GM23248 (cell line): ENCODE measurements at regions not wholly inside any gene's neighbourhood (a gene's known extent, or its start where the extent isn't known, plus 50 kb on each side); places are given as distances from the start of the nearest gene placed in this dataset.

Source experiments
- DNase-seq: peaks from one replicate; pipeline ENCODE4 v3.0.0-alpha.2; 2015
- H2AFZ ChIP-seq: fragments of 200-600 bp; sonication (generic); 2 replicates; pipeline ENCODE4 v1.6.1; 2016; ENCODE audit warnings: antibody characterized with exemption
- H3F3A ChIP-seq: fragments of 200-600 bp; sonication (generic); 2 replicates; pipeline ENCODE4 v1.6.1; 2016; ENCODE audit warnings: mild to moderate bottlenecking, antibody characterized with exemption, mixed run types; ENCODE audit not compliant: insufficient read depth
- H3K27ac ChIP-seq: fragments of 200-600 bp; sonication (generic); 2 replicates; pipeline ENCODE4 v1.5.1; 2016; ENCODE audit warnings: mild to moderate bottlenecking
- H3K27me3 ChIP-seq: fragments of 200-600 bp; sonication (generic); replicated peaks from 2 replicates; pipeline ENCODE4 v1.6.1; 2016; ENCODE audit warnings: mild to moderate bottlenecking; ENCODE audit not compliant: insufficient read depth
- H3K36me3 ChIP-seq: fragments of 200-600 bp; sonication (generic); 2 replicates; pipeline ENCODE4 v1.6.1; 2016; ENCODE audit warnings: low read depth, mild to moderate bottlenecking
- H3K4me1 ChIP-seq: fragments of 200-600 bp; sonication (generic); 2 replicates; pipeline ENCODE4 v1.6.1; 2016; ENCODE audit warnings: mild to moderate bottlenecking; ENCODE audit not compliant: insufficient read depth
- H3K4me2 ChIP-seq: fragments of 200-600 bp; sonication (generic); one replicate; pipeline ENCODE4 v1.6.1; 2016; ENCODE audit warnings: mild to moderate bottlenecking; ENCODE audit not compliant: unreplicated experiment
- H3K4me3 ChIP-seq: fragments of 200-600 bp; sonication (generic); 2 replicates; pipeline ENCODE4 v1.5.1; 2016; ENCODE audit warnings: mild to moderate bottlenecking
- H3K79me2 ChIP-seq: fragments of 200-600 bp; sonication (generic); 2 replicates; pipeline ENCODE4 v1.6.1; 2016; ENCODE audit warnings: mild to moderate bottlenecking; ENCODE audit not compliant: insufficient read depth
- H3K9ac ChIP-seq: fragments of 200-600 bp; sonication (generic); 2 replicates; pipeline ENCODE4 v1.6.1; 2016; ENCODE audit warnings: mild to moderate bottlenecking
- H3K9me2 ChIP-seq: fragments of 200-600 bp; sonication (generic); 2 replicates; pipeline ENCODE4 v1.6.1; 2016; ENCODE audit warnings: mixed run types, mild to moderate bottlenecking, moderate library complexity; ENCODE audit not compliant: insufficient read depth
- H3K9me3 ChIP-seq: fragments of 200-600 bp; sonication (generic); one replicate; pipeline ENCODE4 v1.6.1; 2017; ENCODE audit warnings: low read depth
- H4K20me1 ChIP-seq: fragments of 200-600 bp; sonication (generic); 2 replicates; pipeline ENCODE4 v1.6.0; 2016; ENCODE audit not compliant: insufficient read depth
- EZH2 ChIP-seq: fragments of 200-600 bp; sonication (generic); IDR thresholded peaks from 2 replicates; pipeline ENCODE4 v1.6.1; 2018; ENCODE audit warnings: antibody characterized with exemption, mild to moderate bottlenecking; ENCODE audit not compliant: insufficient read depth, poor library complexity, severe bottlenecking
- EZH2phosphoT487 ChIP-seq: fragments of 200-600 bp; sonication (generic); IDR thresholded peaks from 2 replicates; pipeline ENCODE4 v1.6.1; 2018; ENCODE audit warnings: antibody characterized with exemption, moderate library complexity, mild to moderate bottlenecking, low read depth; ENCODE audit not compliant: insufficient read depth
- WGBS, 2 experiments: methylation state at CpG; one replicate each; pipeline ENCODE4 v1.1.6; 2015 to 2017; ENCODE audit warnings: low lambda C conversion rate in 2 of 2, low coverage in 1 of 2; ENCODE audit errors: missing lambda C conversion rate in 2 of 2; 5-methylcytosine and 5-hydroxymethylcytosine counted together
- in situ Hi-C: fragments of 300-500 bp; cut with MboI; formaldehyde crosslinking; loops from 2 replicates; pipeline ENCODE4 v1.15.0; 2020

DNA sequence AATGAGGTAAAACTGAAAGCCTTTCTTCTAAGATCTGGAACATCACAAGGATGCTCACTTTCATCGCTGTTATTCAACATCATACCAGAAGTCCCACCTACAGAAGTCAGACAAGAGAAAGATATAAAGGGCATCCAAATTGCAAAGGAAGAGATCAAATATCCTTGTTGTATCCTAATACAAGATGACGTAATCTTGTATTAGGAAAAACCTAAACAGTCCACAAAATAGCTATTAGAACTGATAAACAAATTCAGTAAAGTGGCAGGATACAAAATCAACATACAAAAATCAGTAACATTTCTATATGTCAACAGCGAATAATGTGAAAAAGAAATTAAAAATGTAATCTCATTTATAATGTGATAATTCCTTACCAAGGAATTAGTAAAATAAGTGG lies 195.1 kb upstream of the CBLB start:
- H4K20me1 ChIP-seq, result no peaks in the 10 kb centered on the region
- WGBS, 2 experiments, result 88 to 90% methylated on average over 3 of the region's 3 CpGs
- H2AFZ ChIP-seq, result no peak overlapping the region
- no peaks in the 10 kb centered on the region for H3K9me2 ChIP-seq
- in situ Hi-C loops, result no loop called here
- H3K9me3 ChIP-seq, result peaks cover 7% of the 10 kb centered on the region
- H3K27ac ChIP-seq, result no peak overlapping the region
- H3K4me1 ChIP-seq, result peaks cover under 1% of the 10 kb centered on the region; the same call in 1 of the 2 replicates
- no peak overlapping the region for H3K9ac ChIP-seq
- no peaks in the 10 kb centered on the region for H3K36me3 ChIP-seq
- H3K4me3 ChIP-seq, result no peak overlapping the region
- TF ChIP-seq EZH2phosphoT487 (no peak), EZH2 (no peak)
- H3F3A ChIP-seq, result no peaks in the 10 kb centered on the region
- no peak overlapping the region for H3K4me2 ChIP-seq
- no peak for DNase-seq
- no peaks in the 10 kb centered on the region for H3K79me2 ChIP-seq
- no peaks in the 10 kb centered on the region for H3K27me3 ChIP-seq

- H2AFZ ChIP-seq, result no peak overlapping the region
- no peaks in the 10 kb centered on the region for H4K20me1 ChIP-seq
- H3K4me3 ChIP-seq, result no peak overlapping the region
- no peak overlapping the region for H3K4me2 ChIP-seq
- no peak for DNase-seq
- no peak overlapping the region for H3K9ac ChIP-seq
- no peaks in the 10 kb centered on the region for H3F3A ChIP-seq
- H3K4me1 ChIP-seq, result peaks cover 4% of the 10 kb centered on the region; the same call in 1 of the 2 replicates
- no peak overlapping the region for H3K27ac ChIP-seq
- TF ChIP-seq EZH2phosphoT487, result no peak
- no peak for TF ChIP-seq EZH2
- in situ Hi-C loops, result no loop called here
- H3K27me3 ChIP-seq, result no peaks in the 10 kb centered on the region
- H3K36me3 ChIP-seq, result no peaks in the 10 kb centered on the region
- H3K9me2 ChIP-seq, result no peaks in the 10 kb centered on the region
- no peaks in the 10 kb centered on the region for H3K79me2 ChIP-seq
- H3K9me3 ChIP-seq, result peaks cover 7% of the 10 kb centered on the region
Observed at GRCh38 chr3:106065831-106066230, 197.0 kb upstream of the CBLB start.

- WGBS, 2 experiments, result 82 to 94% methylated on average over 3 of the region's 3 CpGs
- Histone ChIP-seq H2AFZ (no peak overlapping the region), H3K9me2 (no peaks in the 10 kb centered on the region)
Observed at GRCh38 chr3:106067711-106068110, 198.9 kb upstream of the CBLB start.

GRCh38 chr3:106068381-106068780 lies 199.6 kb upstream of the CBLB start:
- Histone ChIP-seq H3K9me3 (peaks cover 7% of the 10 kb centered on the region), H3K9ac (no peak overlapping the region), H3K36me3 (no peaks in the 10 kb centered on the region), H3K4me3 (no peak overlapping the region), H2AFZ (peak overlapping the region; percentile 86), H3K4me1 (peaks cover 4% of the 10 kb centered on the region; the same call in 1 of the 2 replicates), H3F3A (no peaks in the 10 kb centered on the region), H4K20me1 (no peaks in the 10 kb centered on the region), H3K9me2 (no peaks in the 10 kb centered on the region), H3K27me3 (no peaks in the 10 kb centered on the region), H3K79me2 (no peaks in the 10 kb centered on the region), H3K27ac (0 out of 2 replicates have a peak overlapping the region, but pooled peaks have one; percentile 9), H3K4me2 (peak overlapping the region; percentile 44)
- 0 to 3% methylated on average over 1 of the region's 1 CpG for WGBS, 2 experiments
- DNase-seq, result no peak
- in situ Hi-C loops, result no loop called here
- no peak for TF ChIP-seq EZH2
- TF ChIP-seq EZH2phosphoT487, result no peak

More at GRCh38 chr3:106067711-106068110, 198.9 kb upstream of the CBLB start:
- Histone ChIP-seq H3K27me3 (no peaks in the 10 kb centered on the region), H3K4me3 (no peak overlapping the region), H4K20me1 (no peaks in the 10 kb centered on the region), H3K4me1 (peaks cover 4% of the 10 kb centered on the region; the same call in 1 of the 2 replicates), H3K36me3 (no peaks in the 10 kb centered on the region), H3K9me3 (peaks cover 7% of the 10 kb centered on the region), H3K79me2 (no peaks in the 10 kb centered on the region), H3K9ac (no peak overlapping the region), H3K27ac (no peak overlapping the region), H3F3A (no peaks in the 10 kb centered on the region), H3K4me2 (no peak overlapping the region)
- DNase-seq, result no peak
- TF ChIP-seq EZH2phosphoT487, result no peak
- TF ChIP-seq EZH2, result no peak
- in situ Hi-C loops, result no loop called here

GRCh38 chr3:106068795-106069194 lies 200.0 kb upstream of the CBLB start:
- peak; percentile 39 for DNase-seq
- in situ Hi-C loops, result no loop called here
- Histone ChIP-seq H3K9me2 (no peaks in the 10 kb centered on the region), H2AFZ (peak overlapping the region; percentile 86), H3F3A (no peaks in the 10 kb centered on the region), H3K27ac (0 out of 2 replicates have a peak overlapping the region, but pooled peaks have one; percentile 9), H3K79me2 (no peaks in the 10 kb centered on the region), H3K4me3 (peak overlapping the region; percentile 28), H3K9me3 (peaks cover 7% of the 10 kb centered on the region), H4K20me1 (no peaks in the 10 kb centered on the region), H3K36me3 (no peaks in the 10 kb centered on the region), H3K9ac (0 out of 2 replicates have a peak overlapping the region, but pooled peaks have one; percentile 25), H3K4me2 (peak overlapping the region; percentile 44), H3K4me1 (peaks cover 4% of the 10 kb centered on the region; the same call in 1 of the 2 replicates), H3K27me3 (no peaks in the 10 kb centered on the region)
- WGBS, 2 experiments, result 3 to 8% methylated on average over 2 of the region's 2 CpGs
- no peak for TF ChIP-seq EZH2
- TF ChIP-seq EZH2phosphoT487, result no peak
